ENCODE measurements at regions not wholly inside any gene's neighbourhood (a gene's known extent, or its start where the extent isn't known, plus 50 kb on each side); places are given as distances from the start of the nearest gene placed in this dataset.

- DNase-seq = no peak
- Histone ChIP-seq H3K27ac (no peak overlapping the region), H3K36me3 (no peaks in the 10 kb centered on the region), H3K4me3 (no peak overlapping the region), H3K9me3 (replicated peaks) (no peaks in the 10 kb centered on the region), H3K27me3 (no peaks in the 10 kb centered on the region), H3K4me1 (no peaks in the 10 kb centered on the region)
Measured at GRCh38 chr3:117774130-117774529, 1064.6 kb downstream of the TUSC7 start.

GRCh38 chr3:117786349-117786748, 1076.8 kb downstream of the TUSC7 start:
- Histone ChIP-seq H3K27me3 (no peaks in the 10 kb centered on the region), H3K4me1 (no peaks in the 10 kb centered on the region), H3K4me3 (no peak overlapping the region), H3K36me3 (no peaks in the 10 kb centered on the region), H3K27ac (no peak overlapping the region), H3K9me3 (replicated peaks) (no peaks in the 10 kb centered on the region)
- DNase-seq = no peak

GRCh38 chr3:117788061-117788460, 1078.5 kb downstream of the TUSC7 start:
- H3K9me3 ChIP-seq (replicated peaks) = no peaks in the 10 kb centered on the region
- no peak for DNase-seq
- no peaks in the 10 kb centered on the region for H3K4me1 ChIP-seq
- no peaks in the 10 kb centered on the region for H3K36me3 ChIP-seq
- no peak overlapping the region for H3K27ac ChIP-seq
- H3K27me3 ChIP-seq = no peaks in the 10 kb centered on the region
- no peak overlapping the region for H3K4me3 ChIP-seq

- Histone ChIP-seq H3K4me1 (no peaks in the 10 kb centered on the region), H3K4me3 (no peak overlapping the region), H3K27me3 (0 out of 2 replicates have a peak, but pooled peaks cover under 1% of the 10 kb centered on the region), H3K36me3 (no peaks in the 10 kb centered on the region), H3K9me3 (replicated peaks) (no peaks in the 10 kb centered on the region), H3K27ac (no peak overlapping the region)
- DNase-seq = no peak
Measured at GRCh38 chr3:117788506-117788905, 1078.9 kb downstream of the TUSC7 start.

- no peaks in the 10 kb centered on the region for H3K4me1 ChIP-seq
- DNase-seq = no peak
- H3K27me3 ChIP-seq = 0 out of 2 replicates have a peak, but pooled peaks cover 9% of the 10 kb centered on the region
- H3K4me3 ChIP-seq = no peak overlapping the region
- no peaks in the 10 kb centered on the region for H3K9me3 ChIP-seq (replicated peaks)
- H3K36me3 ChIP-seq = no peaks in the 10 kb centered on the region
- H3K27ac ChIP-seq = no peak overlapping the region
Measured at GRCh38 chr3:117790235-117790987, 1080.8 kb downstream of the TUSC7 start.

- H3K27me3 ChIP-seq = 0 out of 2 replicates have a peak, but pooled peaks cover 9% of the 10 kb centered on the region
- no peaks in the 10 kb centered on the region for H3K36me3 ChIP-seq
- H3K27ac ChIP-seq = no peak overlapping the region
- no peak for DNase-seq
- no peaks in the 10 kb centered on the region for H3K9me3 ChIP-seq (replicated peaks)
- no peaks in the 10 kb centered on the region for H3K4me1 ChIP-seq
- H3K4me3 ChIP-seq = no peak overlapping the region
Measured at GRCh38 chr3:117793622-117794265, 1084.2 kb downstream of the TUSC7 start.

GRCh38 chr3:117798221-117798620, 1088.6 kb downstream of the TUSC7 start:
- no peak for DNase-seq
- no peak overlapping the region for H3K27ac ChIP-seq
- no peaks in the 10 kb centered on the region for H3K9me3 ChIP-seq (replicated peaks)
- H3K36me3 ChIP-seq = no peaks in the 10 kb centered on the region
- no peaks in the 10 kb centered on the region for H3K4me1 ChIP-seq
- no peak overlapping the region for H3K4me3 ChIP-seq
- H3K27me3 ChIP-seq = 0 out of 2 replicates have a peak, but pooled peaks cover 9% of the 10 kb centered on the region

GRCh38 chr3:117798687-117799386, 1089.3 kb downstream of the TUSC7 start:
- DNase-seq = no peak
- no peaks in the 10 kb centered on the region for H3K9me3 ChIP-seq (replicated peaks)
- H3K27me3 ChIP-seq = 0 out of 2 replicates have a peak, but pooled peaks cover 5% of the 10 kb centered on the region
- H3K4me3 ChIP-seq = no peak overlapping the region
- no peaks in the 10 kb centered on the region for H3K4me1 ChIP-seq
- no peaks in the 10 kb centered on the region for H3K36me3 ChIP-seq
- no peak overlapping the region for H3K27ac ChIP-seq

- H3K4me1 ChIP-seq = no peaks in the 10 kb centered on the region
- H3K4me3 ChIP-seq = no peak overlapping the region
- no peak overlapping the region for H3K27ac ChIP-seq
- H3K36me3 ChIP-seq = no peaks in the 10 kb centered on the region
- DNase-seq = no peak
- 0 out of 2 replicates have a peak, but pooled peaks cover 3% of the 10 kb centered on the region for H3K27me3 ChIP-seq
- H3K9me3 ChIP-seq (replicated peaks) = no peaks in the 10 kb centered on the region
Measured at GRCh38 chr3:117799387-117799735, 1089.8 kb downstream of the TUSC7 start.

GRCh38 chr3:117801912-117802239, 1092.3 kb downstream of the TUSC7 start:
- H3K36me3 ChIP-seq = no peaks in the 10 kb centered on the region
- H3K27ac ChIP-seq = no peak overlapping the region
- no peaks in the 10 kb centered on the region for H3K9me3 ChIP-seq (replicated peaks)
- H3K4me1 ChIP-seq = no peaks in the 10 kb centered on the region
- DNase-seq = no peak
- H3K4me3 ChIP-seq = no peak overlapping the region
- H3K27me3 ChIP-seq = no peaks in the 10 kb centered on the region

GRCh38 chr3:117809186-117810081, 1099.9 kb downstream of the TUSC7 start:
- DNase-seq = no peak
- H3K4me1 ChIP-seq = no peaks in the 10 kb centered on the region
- no peak overlapping the region for H3K27ac ChIP-seq
- H3K36me3 ChIP-seq = no peaks in the 10 kb centered on the region
- H3K9me3 ChIP-seq (replicated peaks) = no peaks in the 10 kb centered on the region
- no peak overlapping the region for H3K4me3 ChIP-seq
- no peaks in the 10 kb centered on the region for H3K27me3 ChIP-seq

GRCh38 chr3:117811786-117812185, 1102.2 kb downstream of the TUSC7 start:
- Histone ChIP-seq H3K4me1 (no peaks in the 10 kb centered on the region), H3K27me3 (no peaks in the 10 kb centered on the region), H3K9me3 (replicated peaks) (no peaks in the 10 kb centered on the region), H3K27ac (no peak overlapping the region), H3K36me3 (no peaks in the 10 kb centered on the region), H3K4me3 (no peak overlapping the region)
- DNase-seq = no peak

- DNase-seq = no peak
- Histone ChIP-seq H3K9me3 (replicated peaks) (no peaks in the 10 kb centered on the region), H3K4me1 (no peaks in the 10 kb centered on the region), H3K4me3 (no peak overlapping the region), H3K27ac (no peak overlapping the region), H3K36me3 (no peaks in the 10 kb centered on the region), H3K27me3 (no peaks in the 10 kb centered on the region)
Measured at GRCh38 chr3:117814975-117815374, 1105.4 kb downstream of the TUSC7 start.

GRCh38 chr3:117817103-117817502, 1107.5 kb downstream of the TUSC7 start:
- no peaks in the 10 kb centered on the region for H3K27me3 ChIP-seq
- H3K9me3 ChIP-seq (replicated peaks) = no peaks in the 10 kb centered on the region
- no peaks in the 10 kb centered on the region for H3K36me3 ChIP-seq
- no peak overlapping the region for H3K4me3 ChIP-seq
- no peak overlapping the region for H3K27ac ChIP-seq
- H3K4me1 ChIP-seq = no peaks in the 10 kb centered on the region
- no peak for DNase-seq
